HL-60 (cell line): ENCODE measurements at regions not wholly inside any gene's neighbourhood (a gene's known extent, or its start where the extent isn't known, plus 50 kb on each side); places are given as distances from the start of the nearest gene placed in this dataset.

Experiments used
- GABPA ChIP-seq: IDR thresholded peaks from 2 replicates; pipeline ENCODE4 v1.6.1; 2012; ENCODE audit warnings: low read depth
- POLR2AphosphoS5 ChIP-seq: IDR thresholded peaks from 2 replicates; pipeline ENCODE4 v1.6.1; 2012; ENCODE audit warnings: low read depth
- REST ChIP-seq: IDR thresholded peaks from 2 replicates; pipeline ENCODE4 v1.6.1; 2012; ENCODE audit warnings: low read depth; ENCODE audit not compliant: insufficient replicate concordance
- SPI1 ChIP-seq: IDR thresholded peaks from 2 replicates; pipeline ENCODE4 v1.6.1; 2012; ENCODE audit warnings: low read depth, mild to moderate bottlenecking, borderline replicate concordance
- TF ChIP-seq, protein P1 (sequence below): IDR thresholded peaks from one replicate; pipeline ENCODE4 v1.5.1; 2011; ENCODE audit warnings: low read length, control low read depth, inconsistent platforms; ENCODE audit not compliant: insufficient read depth

GRCh38 chr7:80040335-80040734, 94.3 kb upstream of the GNAI1 start:
- no peak for TF ChIP-seq POLR2AphosphoS5
- TF ChIP-seq, protein P1, sequence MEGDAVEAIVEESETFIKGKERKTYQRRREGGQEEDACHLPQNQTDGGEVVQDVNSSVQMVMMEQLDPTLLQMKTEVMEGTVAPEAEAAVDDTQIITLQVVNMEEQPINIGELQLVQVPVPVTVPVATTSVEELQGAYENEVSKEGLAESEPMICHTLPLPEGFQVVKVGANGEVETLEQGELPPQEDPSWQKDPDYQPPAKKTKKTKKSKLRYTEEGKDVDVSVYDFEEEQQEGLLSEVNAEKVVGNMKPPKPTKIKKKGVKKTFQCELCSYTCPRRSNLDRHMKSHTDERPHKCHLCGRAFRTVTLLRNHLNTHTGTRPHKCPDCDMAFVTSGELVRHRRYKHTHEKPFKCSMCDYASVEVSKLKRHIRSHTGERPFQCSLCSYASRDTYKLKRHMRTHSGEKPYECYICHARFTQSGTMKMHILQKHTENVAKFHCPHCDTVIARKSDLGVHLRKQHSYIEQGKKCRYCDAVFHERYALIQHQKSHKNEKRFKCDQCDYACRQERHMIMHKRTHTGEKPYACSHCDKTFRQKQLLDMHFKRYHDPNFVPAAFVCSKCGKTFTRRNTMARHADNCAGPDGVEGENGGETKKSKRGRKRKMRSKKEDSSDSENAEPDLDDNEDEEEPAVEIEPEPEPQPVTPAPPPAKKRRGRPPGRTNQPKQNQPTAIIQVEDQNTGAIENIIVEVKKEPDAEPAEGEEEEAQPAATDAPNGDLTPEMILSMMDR = no peak
- TF ChIP-seq GABPA = no peak
- TF ChIP-seq SPI1 = no peak
- TF ChIP-seq REST = no peak
